IMR-90 (cell line): ENCODE measurements at regions not wholly inside any gene's neighbourhood (a gene's known extent, or its start where the extent isn't known, plus 50 kb on each side); places are given as distances from the start of the nearest gene placed in this dataset.

Experiments used
- ATAC-seq: fragments of 200-7000 bp; cut with Tn5 transposase; 2 replicates; pipeline ENCODE4 v1.9.1; 2020; ENCODE audit warnings: low read depth, mild to moderate bottlenecking, moderate library complexity
- BruUV-seq: library from RNA; stranded (reverse); fragments of 400-500 nt; replicated peaks from 2 replicates; lab custom pipeline; 2021; lab: Mats Ljungman, UMichigan
- CTCF ChIA-PET: fragments of 300-600 bp; formaldehyde crosslinking; extraction: SDS; loops from one replicate; lab custom pipeline; 2021; ENCODE audit warnings: antibody characterized with exemption; lab: Yijun Ruan, JAX
- POLR2A ChIA-PET: fragments of 300-600 bp; sonication (Branson Sonifier 250); formaldehyde crosslinking; loops from one replicate; lab custom pipeline; 2022; ENCODE audit warnings: antibody characterized with exemption; ENCODE audit not compliant: unreplicated experiment; lab: Charles Lee
- DNase-seq: peaks from one replicate; pipeline ENCODE4 v3.0.0; 2013
- H2AFZ ChIP-seq: replicated peaks from 2 replicates; pipeline ENCODE3; 2013; ENCODE audit warnings: low read length, mild to moderate bottlenecking; ENCODE audit not compliant: poor library complexity
- H2AK5ac ChIP-seq: 2 replicates; pipeline ENCODE4 v1.6.1; 2013; ENCODE audit warnings: low read depth, low read length, inconsistent platforms
- H2AK9ac ChIP-seq: replicated peaks from 2 replicates; pipeline ENCODE3; 2013; ENCODE audit warnings: mild to moderate bottlenecking, low read depth, low read length, moderate library complexity; ENCODE audit not compliant: poor library complexity
- H2BK120ac ChIP-seq: 2 replicates; pipeline ENCODE4 v1.6.1; 2013; ENCODE audit warnings: low read depth, low read length, inconsistent platforms
- H2BK15ac ChIP-seq: 3 replicates; pipeline ENCODE4 v1.6.1; 2013; ENCODE audit warnings: low read depth, low read length, inconsistent platforms
- H2BK20ac ChIP-seq: 2 replicates; pipeline ENCODE4 v1.6.1; 2013; ENCODE audit warnings: low read depth, mild to moderate bottlenecking, inconsistent platforms, low read length, moderate library complexity
- H2BK5ac ChIP-seq: 2 replicates; pipeline ENCODE4 v1.6.1; 2013; ENCODE audit warnings: mild to moderate bottlenecking, low read depth, low read length, inconsistent platforms; ENCODE audit not compliant: poor library complexity, severe bottlenecking
- H3K14ac ChIP-seq: replicated peaks from 2 replicates; pipeline ENCODE4 v1.6.1; 2013; ENCODE audit warnings: low read depth, low read length, inconsistent platforms
- H3K18ac ChIP-seq: 2 replicates; pipeline ENCODE4 v1.6.1; 2013; ENCODE audit warnings: low read depth, low read length, control low read depth
- H3K23ac ChIP-seq: 2 replicates; pipeline ENCODE4 v1.6.1; 2013; ENCODE audit warnings: low read depth, low read length, inconsistent platforms
- H3K27ac ChIP-seq: 2 replicates; pipeline ENCODE4 v1.5.1; 2013; ENCODE audit warnings: mild to moderate bottlenecking, control low read depth, low read length; ENCODE audit not compliant: insufficient read depth
- H3K27me3 ChIP-seq: 2 replicates; pipeline ENCODE4 v1.6.1; 2013; ENCODE audit warnings: low read length; ENCODE audit not compliant: control insufficient read depth, insufficient read depth
- H3K36me3 ChIP-seq: 2 replicates; pipeline ENCODE4 v1.6.1; 2013; ENCODE audit warnings: low read length, mixed read lengths; ENCODE audit not compliant: control insufficient read depth, insufficient read depth
- H3K4ac ChIP-seq: 2 replicates; pipeline ENCODE4 v1.6.1; 2013; ENCODE audit warnings: low read depth, low read length, inconsistent platforms
- H3K4me1 ChIP-seq: 2 replicates; pipeline ENCODE4 v1.6.1; 2013; ENCODE audit warnings: low read length, mixed read lengths; ENCODE audit not compliant: control insufficient read depth, insufficient read depth
- H3K4me2 ChIP-seq: 2 replicates; pipeline ENCODE4 v1.6.1; 2013; ENCODE audit warnings: low read depth, mild to moderate bottlenecking, control low read depth, low read length, moderate library complexity
- H3K4me3 ChIP-seq: 2 replicates; pipeline ENCODE4 v1.5.1; 2013; ENCODE audit warnings: low read depth, mild to moderate bottlenecking, control low read depth, low read length, moderate library complexity; ENCODE audit not compliant: insufficient read depth
- H3K56ac ChIP-seq: 2 replicates; pipeline ENCODE4 v1.6.1; 2013; ENCODE audit warnings: low read length, inconsistent platforms; ENCODE audit not compliant: insufficient read depth; ENCODE audit errors: extremely low read depth
- H3K79me1 ChIP-seq, 2 experiments: 2 replicates each; pipeline ENCODE4 v1.6.1; 2013; ENCODE audit warnings: low read length in 2 of 2, inconsistent platforms in 1 of 2, low read depth in 1 of 2
- H3K9ac ChIP-seq: 2 replicates; pipeline ENCODE4 v1.6.1; 2013; ENCODE audit warnings: low read depth, low read length, control low read depth
- H3K9me1 ChIP-seq: 2 replicates; pipeline ENCODE4 v1.6.1; 2013; ENCODE audit warnings: low read length, inconsistent platforms; ENCODE audit not compliant: insufficient read depth
- H3K9me3 ChIP-seq: 2 replicates; pipeline ENCODE4 v1.6.1; 2013; ENCODE audit warnings: low read length; ENCODE audit not compliant: control insufficient read depth, insufficient read depth
- H4K20me1 ChIP-seq: 2 replicates; pipeline ENCODE4 v1.6.1; 2013; ENCODE audit warnings: low read length, inconsistent platforms; ENCODE audit not compliant: insufficient read depth
- H4K5ac ChIP-seq: 2 replicates; pipeline ENCODE4 v1.6.1; 2013; ENCODE audit warnings: mild to moderate bottlenecking, low read depth, low read length, control low read depth
- H4K8ac ChIP-seq, 2 experiments: 2 replicates each; pipeline ENCODE4 v1.6.1; 2013; ENCODE audit warnings: low read depth in 2 of 2, low read length in 2 of 2, control low read depth in 1 of 2, inconsistent platforms in 1 of 2
- H4K91ac ChIP-seq: 2 replicates; pipeline ENCODE4 v1.6.1; 2013; ENCODE audit warnings: low read depth, low read length, inconsistent platforms; ENCODE audit not compliant: insufficient read depth
- CEBPB ChIP-seq: IDR thresholded peaks from 2 replicates; pipeline ENCODE4 v1.6.1; 2012; ENCODE audit warnings: low read depth, low read length, improper control_type of control experiment
- FOS ChIP-seq: fragments of 150-350 bp; IDR thresholded peaks from 2 replicates; pipeline ENCODE4 v1.6.1; 2016; ENCODE audit warnings: low read depth, low read length
- MAFK ChIP-seq: IDR thresholded peaks from 2 replicates; pipeline ENCODE4 v1.6.1; 2012; ENCODE audit warnings: low read depth, low read length, improper control_type of control experiment
- POLR2A ChIP-seq: IDR thresholded peaks from 2 replicates; pipeline ENCODE4 v1.6.1; 2012; ENCODE audit warnings: mild to moderate bottlenecking, low read depth, low read length
- WGBS, 2 experiments: methylation state at CpG; one replicate each; pipeline versions ENCODE4 v1.1.5 to v1.1.7; 2013; ENCODE audit warnings: missing lambda C conversion rate in 2 of 2; ENCODE audit not compliant: insufficient read length in 1 of 2; ENCODE audit errors: extremely low coverage in 2 of 2; 5-methylcytosine and 5-hydroxymethylcytosine counted together
- dilution Hi-C: fragments of 300-500 bp; cut with HindIII; formaldehyde crosslinking; loops from one replicate; pipeline ENCODE4 v1.14.3; 2018; ENCODE audit warnings: low sequenced_read_pairs; ENCODE audit not compliant: unreplicated experiment
- in situ Hi-C: fragments of 300-500 bp; cut with MboI; formaldehyde crosslinking; loops from 3 replicates; pipeline ENCODE4 v1.14.3; 2019; ENCODE audit warnings: low sequenced_read_pairs, inconsistent platforms, mixed read lengths
- intact Hi-C: fragments of 100-400 bp; cut with micrococcal nuclease; formaldehyde crosslinking; loops from 2 replicates; pipeline ENCODE4 v1.10.0; 2022

DNA sequence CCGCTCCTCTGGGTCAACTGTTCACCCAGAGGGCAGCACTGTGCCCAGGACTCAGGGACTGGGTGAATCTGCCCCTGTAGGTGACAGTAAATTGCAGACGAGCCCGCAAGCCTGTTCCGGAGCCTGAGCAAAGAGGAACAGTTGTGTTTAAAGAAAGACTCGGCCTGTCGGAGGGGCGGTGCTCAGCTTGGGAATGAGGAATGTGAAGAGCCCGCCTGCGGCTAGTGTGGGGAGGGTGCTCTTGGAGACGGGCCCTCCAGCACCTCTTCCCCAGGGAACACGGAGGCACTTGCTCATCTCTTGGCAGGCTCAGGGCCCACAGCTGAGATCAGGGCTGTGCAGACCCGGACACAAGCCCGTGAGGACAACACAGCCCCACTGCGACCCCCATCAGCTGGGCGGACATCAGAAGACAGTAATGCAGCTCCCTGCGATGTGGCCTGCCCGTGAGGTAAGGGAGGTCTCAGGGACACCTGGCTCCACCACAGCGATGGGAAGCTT lies 299.0 kb downstream of the NDUFA10 start:
- H2BK15ac ChIP-seq = no peak overlapping the region
- in situ Hi-C loops = no loop called here
- no TSS peak for BruUV-seq
- no peak overlapping the region for H2BK120ac ChIP-seq
- no peak overlapping the region for H3K4me2 ChIP-seq
- ChIA-PET CTCF (no interaction called here), POLR2A (no interaction called here)
- no peak overlapping the region for H3K14ac ChIP-seq
- 46% methylated on average over 4 of the region's 18 CpGs; no CpG with 5 or more reads in 1 of the 2 experiments for WGBS, 2 experiments
- no peaks in the 10 kb centered on the region for H4K20me1 ChIP-seq
- no peak overlapping the region for H4K5ac ChIP-seq
- DNase-seq (no peak), ATAC-seq (no peak)
- H3K27ac ChIP-seq = no peak overlapping the region
- no peak overlapping the region for H3K18ac ChIP-seq
- H3K36me3 ChIP-seq = no peaks in the 10 kb centered on the region
- no peak overlapping the region for H3K4me3 ChIP-seq
- no peaks in the 10 kb centered on the region for H3K79me1 ChIP-seq
- no peak overlapping the region for H4K91ac ChIP-seq
- H2AK9ac ChIP-seq = no peak overlapping the region
- no peak overlapping the region for H2AFZ ChIP-seq
- no peak overlapping the region for H2AK5ac ChIP-seq
- H3K23ac ChIP-seq = no peak overlapping the region
- H2BK5ac ChIP-seq = no peak overlapping the region
- H2BK20ac ChIP-seq = no peak overlapping the region
- no peak overlapping the region for H3K9ac ChIP-seq
- no peak overlapping the region for H4K8ac ChIP-seq
- H3K4me1 ChIP-seq = no peaks in the 10 kb centered on the region
- TF ChIP-seq CEBPB (no peak), FOS (no peak), POLR2A (no peak), MAFK (no peak)
- H3K9me1 ChIP-seq = no peaks in the 10 kb centered on the region
- dilution Hi-C loops = no loop called here
- H3K56ac ChIP-seq = no peak overlapping the region
- no peak overlapping the region for H3K4ac ChIP-seq
- intact Hi-C loops = no loop called here
- H3K9me3 ChIP-seq = peaks cover 53% of the 10 kb centered on the region
- no peaks in the 10 kb centered on the region for H3K27me3 ChIP-seq
